Transverse colon (tissue), 4 donors: ENCODE measurements at regions not wholly inside any gene's neighbourhood (a gene's known extent, or its start where the extent isn't known, plus 50 kb on each side); places are given as distances from the start of the nearest gene placed in this dataset.

Source experiments
- EP300 ChIP-seq: sonication (generic); formaldehyde crosslinking; IDR thresholded peaks from one replicate; pipeline ENCODE4 v1.6.1; 2017; ENCODE audit warnings: antibody characterized with exemption, low read depth
- POLR2A ChIP-seq: fragments of 450-650 bp; IDR thresholded peaks from one replicate; pipeline ENCODE4 v1.6.1; 2016; ENCODE audit warnings: antibody characterized with exemption, mild to moderate bottlenecking, moderate library complexity
- POLR2AphosphoS5 ChIP-seq, 3 donors: sonication (generic); formaldehyde crosslinking; IDR thresholded peaks; one replicate each; pipeline ENCODE4 v1.6.1; 2016; ENCODE audit warnings: antibody characterized with exemption in 3 of 3
- TF ChIP-seq, protein P1 (sequence below), 5 experiments: fragments of 200-600 bp in 3 of 5; fragments of 450-650 bp in 2 of 5; sonication (generic) in 3 of 5; IDR thresholded peaks; 1 replicate in 2 of 5; 2 replicates in 3 of 5; pipeline ENCODE4 v1.5.1; 2016 to 2017; ENCODE audit warnings: antibody characterized with exemption in 5 of 5, inconsistent platforms in 3 of 5, mild to moderate bottlenecking in 2 of 5, moderate library complexity in 1 of 5

DNA sequence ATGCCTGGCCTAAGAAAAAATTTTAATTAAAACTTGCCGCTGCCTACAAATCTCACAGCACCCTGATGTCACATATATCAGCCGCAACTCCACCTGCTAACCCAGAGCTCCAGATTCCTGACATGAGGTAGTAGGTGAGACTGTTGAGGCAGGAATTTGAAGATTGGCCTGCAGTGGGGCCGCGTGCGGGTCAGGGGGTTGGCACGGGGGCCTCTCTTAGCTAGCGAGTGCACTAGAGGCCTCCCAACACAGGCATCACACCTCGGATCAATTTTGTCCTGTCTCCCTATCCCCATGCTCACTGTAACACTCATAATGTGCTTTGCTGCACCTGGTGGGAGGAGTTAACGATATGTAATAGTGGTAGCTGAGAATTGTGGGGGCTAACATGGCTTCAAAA is 349.8 kb downstream of the CDC5L start:
- TF ChIP-seq, protein P1, sequence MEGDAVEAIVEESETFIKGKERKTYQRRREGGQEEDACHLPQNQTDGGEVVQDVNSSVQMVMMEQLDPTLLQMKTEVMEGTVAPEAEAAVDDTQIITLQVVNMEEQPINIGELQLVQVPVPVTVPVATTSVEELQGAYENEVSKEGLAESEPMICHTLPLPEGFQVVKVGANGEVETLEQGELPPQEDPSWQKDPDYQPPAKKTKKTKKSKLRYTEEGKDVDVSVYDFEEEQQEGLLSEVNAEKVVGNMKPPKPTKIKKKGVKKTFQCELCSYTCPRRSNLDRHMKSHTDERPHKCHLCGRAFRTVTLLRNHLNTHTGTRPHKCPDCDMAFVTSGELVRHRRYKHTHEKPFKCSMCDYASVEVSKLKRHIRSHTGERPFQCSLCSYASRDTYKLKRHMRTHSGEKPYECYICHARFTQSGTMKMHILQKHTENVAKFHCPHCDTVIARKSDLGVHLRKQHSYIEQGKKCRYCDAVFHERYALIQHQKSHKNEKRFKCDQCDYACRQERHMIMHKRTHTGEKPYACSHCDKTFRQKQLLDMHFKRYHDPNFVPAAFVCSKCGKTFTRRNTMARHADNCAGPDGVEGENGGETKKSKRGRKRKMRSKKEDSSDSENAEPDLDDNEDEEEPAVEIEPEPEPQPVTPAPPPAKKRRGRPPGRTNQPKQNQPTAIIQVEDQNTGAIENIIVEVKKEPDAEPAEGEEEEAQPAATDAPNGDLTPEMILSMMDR (IDR thresholded peaks at IDR 0.05), result no peak
- TF ChIP-seq EP300 (no peak), POLR2A (no peak), POLR2AphosphoS5 (IDR thresholded peaks at IDR 0.05) (no peak)
